HG03354 (cell line): ENCODE measurements at regions not wholly inside any gene's neighbourhood (a gene's known extent, or its start where the extent isn't known, plus 50 kb on each side); places are given as distances from the start of the nearest gene placed in this dataset.
"Not testable (repeated sequence)": the region's sequence is repeated elsewhere in the genome, so short reads cannot be mapped to it uniquely, and the experiment has no call there.

Experiments used
- ATAC-seq: cut with Tn5 transposase; IDR thresholded peaks from one replicate; pipeline ENCODE4 v1.9.1; 2021; ENCODE audit warnings: mild to moderate bottlenecking; ENCODE audit not compliant: unreplicated experiment, poor library complexity, severe bottlenecking

GRCh38 chr19:31821346-31821745 lies 472.1 kb upstream of the TSHZ3 start:
- ATAC-seq = no peak

DNA sequence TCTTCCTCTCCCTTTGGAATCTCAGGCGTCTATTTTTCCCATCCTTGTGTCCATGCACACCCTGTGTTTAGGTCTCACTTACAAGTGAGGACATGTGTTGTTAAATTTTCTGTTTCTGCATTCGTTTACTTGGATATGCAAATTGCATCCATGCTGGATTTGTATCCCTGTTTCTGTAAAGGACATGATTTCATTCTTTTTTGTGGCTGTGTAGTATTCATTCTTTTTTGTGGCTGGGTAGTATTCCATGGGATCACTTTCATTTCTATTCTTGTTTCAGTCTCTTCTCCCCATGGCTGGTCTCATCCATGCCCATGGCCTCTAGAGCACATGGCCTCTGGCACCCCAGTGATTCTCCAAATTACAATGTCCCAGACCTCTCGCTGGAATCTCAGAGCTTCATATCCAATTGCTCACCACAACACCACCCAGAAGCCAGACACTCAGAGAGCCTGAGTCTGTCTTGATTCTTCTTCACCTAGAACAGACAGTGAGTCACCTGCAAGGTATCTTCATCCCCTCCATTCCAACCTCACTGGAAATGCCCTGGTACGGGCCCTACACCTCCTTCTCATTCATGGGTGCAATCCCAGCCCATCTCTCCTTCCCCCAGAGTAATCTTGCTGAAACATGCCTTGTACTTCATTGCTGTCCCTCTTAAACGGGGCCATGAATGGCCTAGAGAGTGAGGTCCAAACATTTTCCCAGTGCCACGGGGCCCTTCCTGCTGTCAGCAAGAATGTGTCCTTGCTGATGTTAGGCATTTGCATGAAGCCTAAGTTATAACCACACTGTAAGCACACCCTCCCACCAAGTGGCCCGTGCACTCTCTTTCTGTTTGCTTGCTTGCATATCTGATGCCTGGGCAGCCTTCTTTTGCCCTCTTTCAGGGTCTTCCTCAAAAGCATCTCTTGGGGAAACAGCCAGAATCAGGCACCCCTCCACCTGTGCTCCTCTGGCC lies 476.2 kb upstream of the TSHZ3 start:
- no peak for ATAC-seq

- no peak for ATAC-seq
Observed at GRCh38 chr19:31826325-31826724, 477.1 kb upstream of the TSHZ3 start.

DNA sequence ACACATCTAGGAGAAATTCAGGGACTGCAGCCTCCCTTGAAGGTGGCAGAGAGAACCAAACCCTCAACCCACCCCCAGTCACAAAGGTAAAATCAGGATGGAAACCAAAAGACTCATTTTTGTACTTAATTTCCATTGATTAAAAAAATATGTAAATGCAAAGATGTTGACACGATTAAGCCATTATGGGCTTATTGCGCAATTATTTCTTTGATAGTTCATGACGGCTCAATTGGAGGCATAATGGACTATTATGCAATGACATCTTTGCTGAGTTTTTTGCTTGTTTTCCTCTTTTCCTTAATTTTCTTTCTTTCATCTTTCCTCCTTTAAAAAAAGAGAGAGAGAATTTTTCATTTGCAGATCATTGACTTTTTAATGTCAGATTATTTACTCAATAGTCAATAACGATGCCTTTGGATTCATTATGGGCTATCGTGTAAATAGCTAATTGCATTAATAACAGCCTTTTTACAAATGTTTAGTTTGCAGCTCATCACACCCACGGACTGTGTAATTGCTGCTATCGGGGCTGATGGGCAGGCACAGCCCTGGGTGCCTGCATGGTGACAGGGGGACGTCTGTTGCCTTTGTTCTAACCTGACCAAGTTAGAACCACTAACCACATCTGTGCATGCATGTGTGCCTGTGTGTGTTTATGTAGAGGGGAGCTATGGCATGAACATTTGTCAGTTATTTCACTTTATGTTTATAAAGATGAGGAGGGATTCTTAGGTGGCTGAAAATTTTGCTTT lies 482.4 kb upstream of the TSHZ3 start:
- no peak for ATAC-seq

GRCh38 chr19:31832176-31832548 lies 482.9 kb upstream of the TSHZ3 start:
- ATAC-seq = no peak

- no peak for ATAC-seq
Observed at GRCh38 chr19:31834070-31834469, 484.8 kb upstream of the TSHZ3 start.

DNA sequence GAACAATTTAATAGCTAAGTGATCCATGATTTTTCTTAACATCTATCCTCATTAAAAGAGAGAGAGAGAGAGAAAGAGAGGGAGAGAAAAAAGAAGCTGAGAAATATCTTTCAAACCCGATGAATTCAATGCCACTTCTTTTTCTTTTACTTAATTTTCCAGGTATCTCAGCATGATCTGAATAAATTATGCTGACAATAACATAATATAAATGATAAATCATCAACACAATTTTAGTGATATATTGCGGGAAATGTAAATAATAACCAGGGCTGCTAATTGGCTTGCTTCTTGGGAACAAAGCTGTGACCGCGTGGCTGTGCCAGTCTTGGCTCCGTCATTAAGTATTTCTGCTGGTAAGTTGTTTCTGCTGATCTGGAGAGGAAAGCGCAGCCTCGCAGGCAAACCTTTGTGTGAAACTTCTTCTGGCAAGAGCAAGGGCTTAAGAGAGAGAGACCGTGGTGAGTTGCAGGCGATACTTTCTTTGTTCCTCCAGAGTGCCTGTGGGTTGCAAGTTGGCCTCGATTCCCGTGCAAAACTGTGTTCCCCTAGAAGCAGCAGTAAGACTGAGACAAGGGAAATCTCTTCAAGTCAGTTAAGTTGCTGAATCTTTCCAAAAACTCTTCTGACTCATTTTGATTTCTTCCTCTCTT lies 489.1 kb upstream of the TSHZ3 start:
- no peak for ATAC-seq

GRCh38 chr19:31840371-31840770 lies 491.1 kb upstream of the TSHZ3 start:
- ATAC-seq = no peak

GRCh38 chr19:31841755-31842154 lies 492.5 kb upstream of the TSHZ3 start:
- ATAC-seq = no peak

GRCh38 chr19:31863122-31863521 lies 482.3 kb upstream of the ZNF507 start:
- no peak for ATAC-seq

DNA sequence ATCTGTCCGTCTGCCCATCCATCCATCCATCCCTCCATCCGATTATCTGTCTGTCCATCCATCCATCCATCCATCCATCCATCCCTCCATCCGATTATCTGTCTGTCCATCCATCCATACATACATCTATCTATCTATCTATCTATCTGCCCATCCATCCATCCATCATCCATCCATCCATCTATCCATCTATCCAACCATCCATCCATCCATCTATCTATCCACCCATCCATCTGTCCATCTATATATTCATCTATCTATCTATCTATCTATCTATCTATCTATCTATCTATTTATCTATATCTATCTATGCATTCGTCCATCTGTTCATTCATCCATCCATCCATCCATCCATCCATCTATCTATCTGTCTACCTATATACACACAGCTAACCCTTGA lies 471.1 kb upstream of the ZNF507 start:
- no peak for ATAC-seq

- no peak for ATAC-seq
Observed at GRCh38 chr19:31875591-31875990, 469.8 kb upstream of the ZNF507 start.

- no peak for ATAC-seq
Observed at GRCh38 chr19:31880283-31880682, 465.1 kb upstream of the ZNF507 start.

GRCh38 chr19:31881988-31882387 lies 463.4 kb upstream of the ZNF507 start:
- ATAC-seq = no peak

GRCh38 chr19:31882709-31883108 lies 462.7 kb upstream of the ZNF507 start:
- ATAC-seq = no peak

- ATAC-seq = no peak
Observed at GRCh38 chr19:31883296-31883990, 462.0 kb upstream of the ZNF507 start.

DNA sequence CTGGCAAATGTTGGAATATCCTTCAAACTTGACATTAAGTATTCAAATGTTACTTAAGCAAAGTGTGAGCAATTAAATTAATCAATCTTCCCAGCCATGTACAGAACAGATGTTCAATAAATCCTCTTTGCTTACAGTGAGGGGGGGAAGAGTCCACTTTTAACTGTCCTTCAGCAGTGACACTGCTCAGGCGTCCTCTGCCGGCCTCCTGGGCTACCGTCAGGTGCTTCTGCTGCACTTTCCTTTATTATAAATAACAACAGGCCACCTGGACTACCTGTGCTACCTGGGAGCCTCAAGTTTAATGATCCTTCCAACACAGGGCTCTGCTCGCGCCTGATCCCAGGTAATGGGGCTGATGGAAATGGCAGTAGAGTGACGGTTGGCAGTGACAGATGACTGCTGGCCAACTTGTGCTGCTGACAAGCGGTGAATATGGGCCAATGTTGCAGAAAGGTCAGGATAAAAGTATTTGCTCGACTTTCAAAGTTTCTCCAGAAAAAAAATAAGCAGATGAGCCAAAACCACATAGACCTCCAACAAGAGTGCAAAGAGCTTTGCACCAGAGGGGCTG lies 460.0 kb upstream of the ZNF507 start:
- no peak for ATAC-seq

GRCh38 chr19:31890230-31890629 lies 455.2 kb upstream of the ZNF507 start:
- no peak for ATAC-seq

DNA sequence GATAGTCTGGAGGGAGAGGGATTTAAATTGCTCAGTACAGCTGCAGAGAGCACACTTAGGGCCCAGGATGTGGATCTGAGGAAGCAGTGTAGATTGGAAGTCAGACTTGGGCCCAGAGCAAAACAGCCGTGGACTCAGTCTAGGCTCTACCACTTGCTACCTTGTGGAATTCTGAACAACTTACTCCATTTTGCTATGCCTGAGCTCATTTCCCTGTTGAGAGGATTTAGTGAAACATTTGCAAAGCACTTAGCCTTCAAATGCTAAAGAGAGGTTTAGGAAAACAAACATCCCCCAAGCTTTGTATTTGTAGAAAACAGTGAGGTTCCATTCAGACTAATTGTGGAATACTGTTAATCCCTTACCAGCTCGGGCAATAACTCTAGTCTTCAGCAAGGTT lies 453.4 kb upstream of the ZNF507 start:
- no peak for ATAC-seq

GRCh38 chr19:31893491-31893890 lies 451.9 kb upstream of the ZNF507 start:
- ATAC-seq = not testable (repeated sequence)
